DMS114 treated with DMSO at 0.1 percent for 48 hours (cell line): ENCODE measurements at regions not wholly inside any gene's neighbourhood (a gene's known extent, or its start where the extent isn't known, plus 50 kb on each side); places are given as distances from the start of the nearest gene placed in this dataset.
A peak's percentile ranks its signal among the peaks of the same experiment; 100 is the strongest.

Experiments
- DNase-seq: peaks from one replicate; lab custom pipeline; 2025; ENCODE audit not compliant: unreplicated experiment; lab: John Stamatoyannopoulos, UW

DNA sequence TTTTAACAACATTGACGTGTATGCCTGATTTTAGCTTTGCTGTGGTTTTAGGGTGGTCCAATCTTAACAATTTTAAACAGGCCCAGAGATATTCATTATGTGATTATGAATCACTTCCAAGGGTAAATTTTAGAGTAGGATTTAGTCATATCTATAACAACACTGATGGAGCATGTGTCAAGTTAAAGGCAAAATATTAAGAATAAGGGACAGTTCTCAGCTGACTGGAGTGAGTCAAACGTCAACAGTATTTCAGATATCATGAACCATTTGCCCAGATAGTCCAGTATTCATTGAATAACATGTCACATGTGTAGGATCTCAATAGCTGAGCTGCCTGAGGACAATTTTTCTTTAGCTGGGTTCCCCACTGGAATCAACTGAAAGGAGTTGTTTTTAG, 61.3 kb upstream of the VCX2 start:
- DNase-seq: no peak

DNA sequence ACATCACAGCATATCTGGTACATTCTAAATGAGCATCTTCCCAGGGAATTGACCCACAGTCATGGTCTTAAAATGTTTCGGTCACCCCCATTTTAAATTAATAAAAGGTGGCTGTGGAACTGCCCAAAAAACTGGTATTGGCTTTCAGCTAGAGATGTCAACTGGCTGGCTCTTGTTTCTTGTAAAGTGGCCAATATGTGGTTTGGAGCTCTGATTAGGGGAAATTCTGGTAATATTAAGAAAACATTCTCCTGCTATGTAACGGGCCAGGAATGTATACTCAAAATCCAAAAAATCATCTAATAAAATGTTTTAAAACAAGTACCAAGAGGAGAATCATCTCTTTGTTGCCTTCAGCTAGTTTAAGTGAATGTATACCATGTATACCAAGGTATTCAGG, 62.0 kb upstream of the VCX2 start:
- no peak for DNase-seq

DNA sequence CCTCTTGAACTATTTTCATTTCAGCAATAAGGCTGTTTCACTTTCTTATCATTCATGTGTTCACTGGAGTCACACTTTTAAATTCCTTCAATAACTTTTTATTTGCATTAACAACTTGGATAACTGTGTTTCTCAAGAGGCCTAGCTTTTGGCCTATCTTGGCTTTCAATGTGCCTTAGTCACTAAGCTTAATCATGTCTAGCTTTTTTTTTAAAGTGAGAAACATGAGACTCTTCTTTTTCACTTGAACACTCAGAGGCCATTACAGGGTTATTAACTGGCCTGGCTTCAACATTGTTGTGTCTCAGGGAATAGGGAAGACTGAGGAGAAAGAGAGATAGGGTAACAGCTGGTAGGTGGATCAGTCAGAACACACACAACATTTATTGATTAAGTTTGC, 64.0 kb upstream of the VCX2 start:
- no peak for DNase-seq

DNA sequence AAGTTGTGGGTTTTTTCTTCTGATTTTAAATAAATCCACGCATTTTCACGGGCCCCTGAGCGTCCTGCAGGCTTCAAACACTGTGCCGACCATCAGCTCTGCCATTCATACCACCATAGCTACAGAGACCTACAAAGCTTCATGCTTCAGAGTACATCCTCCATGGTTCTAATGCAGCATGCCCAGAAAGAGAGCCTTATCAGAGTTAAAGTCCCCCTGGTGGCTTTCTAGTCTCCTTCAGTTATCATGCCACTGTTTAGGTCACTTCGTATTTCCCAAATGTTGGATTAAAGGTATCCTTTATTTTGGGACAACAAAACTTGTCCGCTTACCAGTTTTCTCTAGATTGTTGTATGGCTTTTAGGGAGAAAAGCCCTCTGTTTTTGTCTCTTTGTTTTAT, 66.7 kb upstream of the VCX2 start:
- DNase-seq: peak; percentile 2

DNA sequence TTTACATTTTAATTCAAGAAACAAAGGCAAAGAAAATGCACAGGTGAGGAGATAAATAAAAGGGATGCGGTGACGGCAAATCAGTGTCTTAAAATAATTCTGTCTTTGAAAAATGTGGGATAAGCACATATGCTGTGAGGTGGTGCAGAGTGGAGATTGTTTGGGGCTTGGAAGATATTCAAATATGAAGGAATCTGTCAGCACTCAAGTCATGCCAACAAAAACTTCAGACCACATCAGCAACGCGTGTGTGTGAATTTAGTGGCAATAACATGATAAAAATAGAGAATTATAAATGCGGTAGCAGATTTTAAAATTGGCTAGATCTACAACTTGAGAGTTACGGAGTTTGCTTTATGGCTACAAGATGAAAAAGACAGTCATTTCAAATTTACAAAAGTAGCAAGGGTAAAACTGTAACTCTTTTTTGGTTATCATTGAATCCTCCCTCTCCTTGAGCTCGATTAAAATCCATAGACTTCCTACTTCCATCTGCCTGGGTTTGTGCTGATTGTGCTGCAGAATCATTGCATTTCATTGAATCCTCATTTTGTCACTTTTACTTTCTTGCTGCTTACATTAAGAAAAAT, 71.5 kb upstream of the VCX2 start:
- no peak for DNase-seq

DNA sequence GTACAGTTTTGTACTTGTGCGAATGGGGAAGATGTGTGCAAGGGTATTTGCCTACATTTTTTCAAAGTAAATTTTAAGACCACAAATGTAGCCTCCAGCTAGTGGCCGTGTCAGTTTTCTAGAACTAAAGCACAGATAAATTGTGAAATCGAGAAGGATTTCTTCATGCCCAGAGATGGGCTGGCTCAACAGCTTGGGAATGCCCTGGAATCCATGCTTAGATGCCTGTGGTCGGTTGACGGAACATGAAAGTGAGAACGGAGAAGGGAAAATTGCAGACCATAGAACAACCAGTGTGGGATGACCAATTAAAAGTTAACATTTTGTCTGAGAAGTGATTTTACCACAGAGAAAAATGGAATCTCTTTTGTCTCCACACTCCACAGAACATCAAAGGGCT, 73.2 kb upstream of the VCX2 start:
- DNase-seq: no peak

DNA sequence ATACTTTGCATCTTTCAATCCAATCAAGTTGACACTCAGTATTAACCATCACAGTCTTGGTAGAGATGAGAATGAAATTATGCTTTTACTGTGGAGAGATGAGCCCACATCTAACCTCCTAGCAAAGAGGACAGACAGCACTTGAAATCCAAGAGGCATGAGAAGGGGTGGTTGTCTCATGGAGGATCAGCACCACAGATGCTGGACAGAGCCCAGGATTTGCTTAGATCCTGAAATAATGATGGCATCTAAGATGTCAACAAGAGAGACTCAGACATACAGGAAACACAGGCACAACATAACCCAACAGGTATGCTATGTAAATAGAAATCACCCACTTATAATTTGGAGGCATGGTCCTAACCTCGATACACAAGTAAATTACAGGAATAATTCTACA, 74.3 kb upstream of the VCX2 start:
- DNase-seq: no peak

DNA sequence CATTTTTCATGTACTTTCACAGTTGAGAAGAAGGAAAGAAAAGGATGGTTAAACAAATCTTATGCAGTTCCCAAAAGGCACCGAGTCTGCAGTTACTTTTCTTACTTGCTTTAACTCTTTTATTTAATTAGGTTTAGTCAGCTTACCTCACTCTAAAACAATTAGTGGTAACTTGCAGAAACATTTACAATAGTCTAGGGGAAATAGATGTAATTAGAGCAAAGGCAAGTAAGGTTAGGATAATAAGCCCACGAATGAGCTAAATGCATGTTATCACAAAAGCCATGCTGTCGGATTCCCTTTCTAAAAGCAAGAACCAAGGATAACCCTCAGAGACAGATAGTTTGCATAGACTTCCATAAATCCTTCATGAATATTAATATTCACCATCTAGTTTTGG, 82.0 kb upstream of the VCX2 start:
- DNase-seq: no peak

DNA sequence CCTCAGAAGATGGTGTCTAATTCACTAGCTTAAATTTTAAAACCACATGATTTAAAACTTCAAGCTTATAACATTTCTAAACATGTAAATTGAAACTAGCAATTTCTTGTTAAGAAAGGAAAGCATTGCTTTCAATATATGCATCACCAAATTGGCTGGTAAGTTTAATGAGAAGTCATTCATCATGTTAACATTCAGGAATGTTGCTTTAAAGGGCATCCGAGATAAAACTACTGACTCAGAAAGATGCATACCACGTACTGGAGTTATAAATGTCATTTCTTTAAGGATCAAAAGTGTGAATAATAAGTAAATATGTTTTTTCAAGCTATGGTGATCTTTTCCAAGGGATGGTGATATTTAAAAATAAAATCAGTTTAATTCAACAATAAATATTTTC, 83.3 kb upstream of the VCX2 start:
- DNase-seq: no peak

DNA sequence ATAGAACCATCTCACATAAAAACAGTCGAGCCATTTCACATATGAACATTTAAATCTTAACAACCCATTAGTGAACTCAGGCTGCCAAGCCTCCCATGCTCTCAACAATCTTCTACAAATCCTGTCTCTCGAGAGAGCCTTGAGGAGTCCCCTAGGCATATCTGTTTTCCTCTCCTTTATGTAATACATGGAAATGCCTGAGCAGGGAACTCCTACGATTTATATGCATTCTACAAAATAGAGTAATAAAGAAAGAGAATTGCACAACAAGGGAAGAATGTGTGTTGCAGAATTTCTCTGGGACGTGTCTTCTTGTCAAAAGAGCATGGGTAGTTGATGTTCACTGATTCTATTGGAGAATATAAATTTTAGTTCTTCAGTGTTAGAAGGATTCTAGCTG, 101.8 kb upstream of the VCX2 start:
- DNase-seq: no peak

DNA sequence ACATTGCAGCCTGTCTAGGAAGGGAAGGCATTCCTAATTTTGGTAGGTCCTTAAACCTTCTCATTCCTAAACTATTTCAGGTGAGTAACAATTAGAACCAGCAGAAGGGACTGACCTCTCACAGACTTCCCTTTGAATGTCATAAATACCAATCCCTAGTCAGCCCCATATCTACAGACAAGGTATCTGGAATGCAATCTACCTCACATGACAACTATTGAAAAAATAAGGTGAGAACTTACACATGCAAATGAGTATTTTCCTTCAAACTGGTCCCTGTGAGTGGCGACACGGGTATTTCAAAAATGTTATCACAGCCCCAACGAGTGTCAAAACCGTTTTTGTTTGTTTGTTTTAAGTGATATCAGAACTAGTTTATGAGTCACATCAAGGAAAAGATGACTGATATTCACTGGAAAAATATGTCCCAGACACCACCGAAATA, 102.4 kb upstream of the VCX2 start:
- no peak for DNase-seq

DNA sequence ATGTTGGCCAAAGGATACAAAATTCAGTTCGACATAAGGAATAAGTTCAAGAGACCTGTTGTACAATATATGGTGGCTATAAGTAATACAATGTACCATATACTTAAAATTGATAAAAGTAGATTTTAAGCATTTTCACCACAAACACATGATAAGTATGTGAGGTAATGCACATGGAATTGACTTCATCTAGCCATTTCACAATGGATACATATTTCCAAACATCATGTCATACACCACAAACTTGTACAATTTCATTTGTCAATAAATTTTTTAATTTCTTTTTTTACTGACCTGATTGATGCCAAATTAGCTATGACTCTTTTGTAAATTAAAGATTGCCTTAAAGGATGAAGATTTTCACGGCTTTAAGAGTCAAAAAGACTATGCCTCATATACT, 103.1 kb upstream of the VCX2 start:
- DNase-seq: no peak

DNA sequence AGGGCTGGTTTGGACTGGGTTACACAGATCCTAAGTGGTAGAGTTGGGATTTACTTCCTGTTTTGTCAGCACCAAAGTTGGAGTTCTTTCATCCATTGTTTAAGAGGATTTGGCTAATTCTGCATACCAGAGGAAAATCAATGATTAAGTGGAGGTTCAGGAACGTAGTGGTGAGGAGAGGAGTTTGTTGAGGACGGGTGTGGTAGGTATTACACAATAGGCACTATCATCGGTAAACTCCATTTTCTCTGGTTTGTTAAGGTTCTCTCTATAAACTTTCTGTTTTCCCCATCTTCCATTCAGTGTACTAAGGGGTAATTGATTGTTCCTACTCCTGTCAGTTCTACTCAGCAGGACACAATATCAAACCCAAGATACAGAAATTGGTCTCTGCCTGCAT, 107.5 kb upstream of the VCX2 start:
- DNase-seq: no peak

DNA sequence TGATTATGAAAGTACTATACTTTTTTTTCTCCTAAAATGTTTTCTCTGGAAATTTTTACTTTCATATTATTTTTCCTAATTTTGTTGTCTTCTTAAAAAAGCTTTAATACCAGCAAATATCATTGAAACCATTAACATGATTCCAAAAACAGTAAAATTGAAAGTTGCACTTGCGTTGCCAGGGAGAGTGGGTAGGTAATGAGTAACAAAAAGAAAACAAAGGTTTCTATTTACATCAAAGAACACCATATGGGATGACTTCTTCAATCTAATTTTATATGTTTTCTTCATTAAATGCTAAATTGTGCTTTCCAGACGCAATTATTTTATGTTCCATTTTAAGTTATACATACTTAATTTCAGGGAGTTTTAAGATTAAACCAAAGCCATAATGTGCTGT, 108.3 kb upstream of the VCX2 start:
- DNase-seq: no peak

DNA sequence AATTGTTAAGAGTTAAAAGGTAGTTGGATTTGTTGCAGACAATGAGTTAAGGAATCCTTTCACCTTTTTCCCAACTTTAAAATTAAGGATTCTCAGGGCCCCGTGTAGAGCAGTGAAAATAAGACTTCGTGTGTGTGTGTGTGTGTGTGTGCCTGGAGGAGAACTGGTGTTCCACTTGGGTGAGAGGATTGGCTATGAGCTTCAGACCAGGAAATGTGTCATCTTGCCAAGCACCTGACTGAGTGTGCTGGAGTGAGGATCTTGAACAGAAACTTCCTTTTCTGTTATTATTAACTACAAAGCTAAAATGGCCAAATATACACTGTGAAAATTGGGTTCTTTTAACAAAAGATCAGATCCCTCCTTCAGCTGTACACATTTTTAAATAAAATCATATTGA, 113.1 kb upstream of the VCX2 start:
- no peak for DNase-seq

DNA sequence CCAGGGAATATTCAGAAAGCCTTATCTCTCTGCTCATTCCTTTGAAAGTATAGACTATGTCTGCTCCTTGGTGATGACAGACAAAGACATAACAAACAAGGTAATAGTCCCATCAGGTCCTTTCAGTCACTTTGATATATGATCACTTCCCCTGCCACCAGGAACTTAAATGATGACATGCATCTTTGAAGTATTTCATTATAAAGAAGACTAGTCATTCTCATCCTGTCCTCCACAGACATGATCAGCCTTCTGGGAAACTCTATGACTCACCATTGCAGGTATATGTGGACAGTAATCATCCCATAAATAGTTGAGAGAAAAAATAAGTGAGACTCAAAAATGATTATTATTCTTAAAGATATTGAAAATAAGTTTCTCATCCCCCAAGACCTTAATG, 117.5 kb upstream of the VCX2 start:
- DNase-seq: no peak

DNA sequence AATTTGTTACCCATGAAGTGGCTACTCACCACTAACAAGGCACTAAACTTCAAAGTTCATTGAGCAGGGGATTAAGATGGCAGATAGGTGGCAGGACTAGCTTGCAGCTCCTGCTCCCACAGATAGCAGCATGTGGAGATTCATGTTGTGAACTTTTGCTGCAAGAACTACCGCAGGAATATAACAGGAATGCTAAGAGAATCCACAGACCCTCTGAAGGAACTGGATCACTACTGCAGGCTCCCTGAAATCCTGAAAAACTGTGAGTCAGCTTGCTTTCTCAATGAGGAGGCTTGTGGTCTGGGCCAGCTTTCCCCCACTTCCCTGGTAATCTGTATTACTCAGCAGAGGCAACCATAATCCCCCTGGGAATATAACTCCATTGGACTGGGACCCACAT, 118.5 kb upstream of the VCX2 start:
- DNase-seq: no peak

DNA sequence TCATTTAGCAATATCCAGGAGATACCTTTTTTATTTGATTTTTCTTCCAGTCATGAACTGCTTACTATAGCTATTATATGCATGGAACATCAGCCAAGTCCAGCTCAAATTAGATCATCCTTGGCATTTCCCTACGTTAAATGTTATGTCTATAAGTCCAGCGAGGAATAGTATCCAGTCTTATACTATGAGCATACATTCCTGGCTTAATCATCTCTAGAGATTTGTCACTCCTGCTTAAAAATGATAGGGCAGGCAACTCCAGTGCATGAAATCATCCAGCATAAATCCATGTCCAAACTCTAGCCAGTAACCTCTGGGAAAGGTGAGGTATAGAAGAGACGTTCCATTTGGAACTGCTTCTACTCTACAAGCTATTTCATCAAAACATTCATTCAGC, 126.7 kb upstream of the VCX2 start:
- DNase-seq: no peak

DNA sequence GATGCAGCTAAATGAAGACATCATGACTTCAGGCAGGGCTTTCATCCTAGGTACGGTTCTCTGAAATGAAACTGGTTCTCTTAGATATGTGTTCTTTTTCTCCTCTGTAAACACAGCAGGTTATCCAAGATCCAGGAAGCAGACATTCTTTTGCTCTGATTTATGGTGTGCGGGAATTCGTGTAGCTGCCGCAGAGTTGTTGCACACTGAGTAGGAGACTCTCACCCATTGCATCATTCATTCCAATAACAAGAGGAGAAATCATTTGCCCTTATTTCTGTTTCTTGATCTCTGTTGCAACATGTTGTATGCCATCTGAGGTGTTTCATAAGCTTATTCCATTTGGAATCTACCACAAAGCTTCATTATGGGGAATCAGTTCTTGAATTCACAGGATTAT, 133.6 kb upstream of the VCX2 start:
- DNase-seq: no peak

DNA sequence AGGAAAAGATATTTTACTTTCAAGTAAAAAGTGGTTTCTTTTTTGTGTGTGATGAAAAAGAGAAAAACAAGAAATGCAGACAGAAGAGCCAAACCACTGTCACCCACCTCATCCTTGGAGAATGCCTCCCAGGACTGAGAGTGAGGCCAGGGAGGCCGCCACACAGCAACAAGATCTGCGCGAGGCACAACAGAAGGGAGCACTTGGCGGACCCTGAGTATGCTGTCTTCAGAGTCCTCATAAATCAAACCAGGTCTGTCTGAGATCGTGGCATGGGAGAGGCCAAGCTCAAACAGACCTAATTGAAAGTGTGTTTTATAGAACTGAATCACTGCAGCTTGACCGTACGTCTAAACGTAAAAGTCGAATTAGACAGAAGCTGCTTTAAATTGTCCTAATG, 134.3 kb upstream of the VCX2 start:
- DNase-seq: no peak

DNA sequence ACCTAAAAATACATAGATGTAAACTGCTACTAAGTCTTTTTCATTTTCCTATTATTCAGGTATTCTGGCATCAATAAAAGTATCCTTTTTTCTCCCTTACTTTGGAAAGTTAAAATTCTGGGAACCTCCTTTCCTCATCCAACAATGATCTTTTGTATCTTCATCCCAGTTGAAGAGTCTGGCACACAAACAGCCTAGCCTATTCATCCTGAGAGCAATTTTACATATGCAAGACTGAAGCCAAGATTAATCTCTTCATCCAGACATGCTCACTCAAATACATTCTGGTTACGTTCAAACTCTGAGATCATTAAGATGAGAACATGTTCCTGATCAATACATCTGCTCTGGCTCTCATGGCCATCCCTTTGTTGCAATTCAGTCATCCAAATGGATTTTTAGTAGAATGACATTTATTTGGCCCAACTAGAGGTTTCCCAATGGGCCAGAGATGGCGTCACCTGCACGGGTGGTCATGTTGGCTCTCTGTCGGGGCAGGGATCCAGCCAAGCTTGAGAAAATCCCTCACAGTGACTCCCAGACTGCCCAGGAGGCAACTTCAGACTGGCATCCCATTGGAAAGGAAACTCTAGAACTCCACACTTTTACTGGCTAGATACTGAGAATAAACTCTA, 135.3 kb upstream of the VCX2 start:
- DNase-seq: no peak

DNA sequence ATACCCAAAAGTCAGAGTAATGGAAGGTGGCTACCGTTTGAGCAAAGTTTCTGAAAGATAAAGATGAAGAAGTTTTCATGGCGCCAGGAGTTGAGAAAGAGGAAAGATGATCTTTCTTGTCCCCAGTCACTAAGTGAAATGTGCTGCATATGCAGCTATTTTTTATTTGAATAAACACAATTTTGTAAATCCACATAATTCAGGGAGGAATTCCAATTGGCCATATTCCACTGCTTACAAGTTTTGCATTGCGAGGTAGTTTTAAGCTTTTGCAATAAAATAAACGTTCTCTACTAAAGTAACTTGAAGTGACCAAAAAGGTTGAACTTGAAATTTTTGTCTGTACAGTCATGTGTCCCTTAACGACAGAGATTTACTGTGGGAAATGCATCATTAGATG, 139.3 kb upstream of the VCX2 start:
- no peak for DNase-seq

DNA sequence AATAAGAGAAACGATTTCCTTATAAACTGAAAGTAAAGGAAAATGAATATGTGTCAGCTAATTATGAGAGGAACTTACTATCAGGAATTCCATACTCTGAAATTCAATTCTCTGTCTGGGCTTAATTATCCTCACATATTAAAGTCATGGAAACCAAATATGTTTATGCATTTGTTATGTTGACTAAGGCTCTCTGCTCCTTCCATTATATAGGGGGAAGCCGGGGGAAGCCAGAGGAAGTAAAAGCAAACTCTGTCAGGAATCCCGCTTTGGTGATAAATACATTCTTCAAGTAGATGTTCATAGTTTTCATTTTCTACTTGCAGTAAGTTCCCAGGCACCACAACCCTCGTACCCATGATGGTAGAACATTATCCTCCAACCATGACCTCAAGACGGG, 142.8 kb upstream of the VCX2 start:
- DNase-seq: no peak
